NCI-H187 (cell line): ENCODE measurements at regions not wholly inside any gene's neighbourhood (a gene's known extent, or its start where the extent isn't known, plus 50 kb on each side); places are given as distances from the start of the nearest gene placed in this dataset.
"Not testable (repeated sequence)": the region's sequence is repeated elsewhere in the genome, so short reads cannot be mapped to it uniquely, and the experiment has no call there.

Source experiments
- DNase-seq, 2 experiments: peaks; one replicate each; lab custom pipeline; 2025; lab: John Stamatoyannopoulos, UW

DNA sequence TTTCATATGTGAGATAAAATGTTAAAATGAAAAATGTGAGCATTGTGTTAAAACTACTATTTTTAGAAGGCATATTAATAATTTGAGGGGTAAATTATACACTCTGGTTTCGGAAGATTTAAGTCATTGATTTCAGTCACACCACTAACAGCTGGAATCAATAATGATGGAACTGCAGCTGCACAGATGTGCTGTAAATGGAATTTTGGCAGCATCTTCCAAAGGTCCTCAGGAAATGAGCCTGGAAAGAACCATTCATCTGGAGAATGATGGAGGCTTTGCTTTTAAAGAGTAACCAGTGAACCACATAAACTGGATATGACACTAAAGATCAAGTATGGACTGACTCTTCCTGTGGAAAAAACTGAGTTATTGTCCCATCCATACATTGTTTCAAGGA lies 759.0 kb upstream of the EPHA5 start:
- no peak for DNase-seq

DNA sequence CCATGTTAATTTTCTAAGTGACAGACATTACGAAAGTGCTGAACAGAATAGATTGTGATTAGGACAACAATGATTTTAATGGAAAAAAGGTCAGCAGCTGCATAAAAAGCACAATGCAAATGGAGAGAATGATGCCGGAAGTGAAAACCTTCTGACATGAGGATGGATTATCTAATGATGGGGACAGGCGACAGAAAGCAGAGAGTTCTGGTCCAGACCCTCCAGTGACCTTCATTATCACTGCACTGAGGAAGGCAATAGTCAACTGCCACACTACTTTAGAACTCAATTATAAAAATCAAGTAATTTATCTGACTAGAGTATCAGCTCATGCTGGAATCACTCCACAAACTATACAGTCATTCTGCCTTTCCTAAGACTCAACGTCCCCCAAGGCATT lies 746.1 kb upstream of the EPHA5 start:
- no peak for DNase-seq

DNA sequence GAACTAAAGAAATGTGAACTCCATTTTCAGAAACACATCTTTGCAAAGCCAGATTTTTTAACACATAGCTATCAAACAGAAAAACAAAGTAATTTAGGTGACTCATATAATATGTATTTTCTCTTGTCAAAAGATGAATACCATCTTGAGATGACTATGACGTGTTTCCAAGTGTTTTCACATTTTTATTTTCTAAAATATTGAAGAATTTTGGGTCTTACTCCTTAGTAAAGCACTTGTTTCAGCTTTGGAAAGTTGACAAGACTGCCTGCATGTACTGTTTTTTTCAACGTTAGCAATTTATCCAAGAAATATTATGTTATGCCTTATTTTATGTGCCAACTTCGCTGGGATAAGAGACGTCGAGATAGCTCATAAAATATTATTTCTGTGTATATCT lies 733.9 kb upstream of the EPHA5 start:
- DNase-seq, result no peak

DNA sequence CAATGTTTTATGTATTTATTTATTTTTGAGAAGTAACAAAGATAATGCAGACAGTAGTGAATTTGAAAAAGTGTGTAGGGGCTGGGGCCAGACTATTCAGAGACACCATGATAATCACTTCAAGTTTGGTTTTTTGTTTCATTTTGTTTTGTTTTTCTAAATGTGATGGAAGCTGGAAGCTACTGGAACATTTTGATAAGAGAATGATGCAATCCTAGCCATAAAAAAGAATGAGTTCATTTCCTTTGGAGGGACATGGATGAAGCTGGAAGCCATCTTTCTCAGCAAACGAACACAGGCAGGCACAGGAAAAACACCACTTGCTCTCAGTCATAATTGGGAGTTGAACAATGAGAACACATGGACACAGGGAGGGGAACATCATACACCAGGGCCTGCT lies 706.6 kb upstream of the EPHA5 start:
- no peak for DNase-seq

DNA sequence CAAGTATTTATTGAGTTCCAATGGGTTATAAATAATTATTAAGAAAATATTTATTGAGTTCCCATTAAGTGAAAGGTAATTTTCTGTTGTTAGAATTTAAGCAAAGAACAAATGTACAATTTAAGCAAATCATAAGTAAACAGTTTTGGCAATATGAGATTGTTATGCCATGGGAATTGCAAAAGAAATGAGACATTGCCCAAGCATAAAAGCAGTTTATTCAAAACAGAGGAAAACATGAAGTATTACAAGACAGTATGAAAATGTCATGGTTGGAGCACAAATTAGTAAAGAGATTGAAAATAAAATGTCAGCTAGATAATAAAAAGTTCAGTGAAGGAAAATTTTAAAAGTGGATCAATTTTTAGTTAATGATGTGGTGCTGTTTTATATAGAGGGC lies 706.1 kb upstream of the EPHA5 start:
- DNase-seq, result no peak

DNA sequence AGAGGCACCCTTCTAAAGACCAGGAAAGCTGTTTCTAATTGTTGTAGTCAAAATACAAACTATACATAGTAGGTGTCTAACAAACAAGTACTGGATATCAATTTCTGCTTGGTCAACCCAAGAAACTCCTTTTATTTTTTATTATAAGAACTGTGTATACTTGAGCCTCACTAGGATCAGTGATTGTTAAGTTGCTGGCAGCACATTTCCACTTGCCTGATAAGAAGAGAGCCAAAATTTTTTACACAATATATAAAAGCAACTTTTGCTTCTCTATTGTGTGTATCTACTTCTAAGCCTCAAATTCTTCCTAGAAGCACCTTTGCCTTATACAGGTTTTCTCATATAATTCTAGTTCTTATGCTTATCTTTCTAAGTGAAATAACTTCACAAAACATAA lies 703.0 kb upstream of the EPHA5 start:
- no peak for DNase-seq

DNA sequence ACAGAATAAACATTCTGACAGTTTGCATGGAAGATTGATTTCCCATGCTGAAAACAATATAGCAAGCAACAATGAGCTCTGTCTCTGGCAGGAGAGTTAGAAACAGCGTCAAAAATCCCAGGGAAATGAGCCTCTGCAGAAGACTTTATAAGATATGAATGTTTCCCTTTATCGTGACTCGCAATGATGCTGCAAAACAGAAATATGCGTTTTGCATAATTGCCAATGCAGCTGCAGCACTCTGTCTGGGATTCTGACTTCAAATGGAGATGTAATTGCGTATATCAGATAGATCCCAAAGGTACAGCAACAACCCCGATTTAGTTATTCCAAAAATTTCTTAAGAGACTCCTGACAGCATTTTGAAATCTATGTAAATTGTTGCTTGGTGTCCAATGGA lies 702.4 kb upstream of the EPHA5 start:
- no peak for DNase-seq

DNA sequence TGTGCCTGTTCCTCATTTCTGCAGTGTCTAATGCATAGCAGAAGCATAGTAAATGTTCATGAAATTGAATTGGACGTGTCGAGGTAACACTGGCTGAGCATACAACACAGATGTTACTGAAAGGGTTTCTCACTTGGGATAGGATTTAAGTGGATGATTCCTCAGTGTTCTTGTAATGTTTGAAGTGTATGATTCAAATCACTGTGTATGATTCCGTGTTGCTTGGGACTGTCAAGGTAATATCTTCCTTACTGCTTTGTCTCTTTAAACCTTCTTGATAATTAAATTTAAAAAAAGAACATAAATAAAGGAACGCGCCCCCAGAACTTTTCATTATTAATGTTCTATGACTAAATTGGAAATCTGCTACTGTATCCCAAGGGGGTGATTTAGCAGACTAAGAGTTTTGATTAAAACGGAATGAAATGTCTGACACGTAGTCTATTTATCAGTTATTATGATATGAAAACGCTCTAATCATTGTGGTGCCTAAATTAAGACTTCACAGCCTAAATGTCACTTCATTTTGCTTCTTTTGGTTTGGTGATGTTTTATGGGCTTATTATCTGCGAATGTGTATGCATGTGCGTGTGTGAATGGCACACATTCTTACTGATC lies 696.9 kb upstream of the EPHA5 start:
- DNase-seq, result no peak

DNA sequence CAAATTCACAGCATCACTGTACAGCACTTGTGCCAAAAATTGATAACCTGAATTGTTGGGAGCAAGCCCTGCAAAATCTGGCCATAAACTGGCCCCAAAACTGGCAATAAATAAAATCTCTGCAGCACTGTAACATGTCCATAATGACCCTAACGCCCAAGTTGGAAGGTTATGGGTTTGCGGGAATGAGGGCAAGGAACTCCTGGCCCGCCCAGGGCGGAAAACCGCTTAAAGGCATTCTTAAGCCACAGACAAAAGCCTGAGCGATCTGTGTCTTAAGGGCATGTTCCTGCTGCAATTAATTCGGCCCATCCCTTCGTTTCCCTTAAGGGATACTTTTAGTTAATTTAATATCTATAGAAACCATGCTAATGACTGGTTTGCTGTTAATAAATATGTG lies 690.1 kb upstream of the EPHA5 start:
- not testable (repeated sequence) for DNase-seq

DNA sequence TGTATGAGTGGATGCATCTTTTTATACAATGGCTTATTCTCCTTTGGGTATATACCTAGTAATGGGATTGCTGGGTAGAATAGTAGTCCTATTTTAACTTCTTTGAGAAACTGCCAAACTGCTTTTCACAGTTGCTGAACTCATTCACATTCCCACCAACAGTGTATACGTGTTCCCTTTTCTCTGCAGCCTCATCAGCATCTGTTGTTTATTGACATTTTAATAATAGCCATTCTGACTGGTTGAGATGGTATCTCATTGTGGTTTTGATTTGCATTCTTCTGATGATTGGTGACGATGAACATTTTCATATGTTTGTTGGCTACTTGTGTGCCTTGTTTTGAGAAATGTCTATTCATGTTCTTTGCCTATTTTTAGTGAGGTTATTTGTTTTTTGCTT lies 687.0 kb upstream of the EPHA5 start:
- DNase-seq, result no peak

DNA sequence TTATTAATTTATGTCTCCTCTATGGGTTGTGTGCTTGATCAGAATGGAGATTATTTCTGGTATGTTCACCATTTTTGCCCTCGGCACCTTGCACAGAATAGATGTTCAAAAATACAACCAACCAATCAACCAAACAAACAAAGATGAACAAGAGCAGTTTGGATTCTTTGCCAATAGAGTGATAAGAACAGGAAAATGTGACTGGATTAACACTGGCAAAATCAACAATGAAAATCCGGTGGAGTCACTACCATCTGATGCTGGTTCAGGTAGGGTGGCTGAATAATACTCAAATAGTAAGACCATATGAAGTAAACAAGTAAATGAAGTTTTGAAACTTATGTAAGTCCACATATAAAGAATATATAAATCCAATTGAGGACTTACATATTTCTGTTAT lies 685.0 kb upstream of the EPHA5 start:
- no peak for DNase-seq

DNA sequence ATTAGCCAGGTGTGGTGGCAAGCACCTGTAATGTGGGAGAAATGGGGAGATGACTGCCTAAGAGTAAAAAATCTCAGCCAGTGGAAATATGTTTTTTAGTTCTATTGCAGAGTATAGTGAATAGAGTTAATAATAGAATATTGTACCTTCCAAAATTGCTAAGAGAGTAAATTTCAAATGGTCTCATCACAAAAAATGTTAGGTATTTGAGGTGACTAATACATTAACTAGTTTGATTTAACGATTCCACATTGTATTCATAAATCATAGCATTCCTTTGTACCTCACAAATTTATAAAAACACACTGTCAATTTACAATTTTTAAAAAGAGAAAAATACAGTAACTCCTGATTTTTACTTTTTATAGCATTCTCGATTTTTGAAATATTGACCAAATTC lies 681.5 kb upstream of the EPHA5 start:
- no peak for DNase-seq

DNA sequence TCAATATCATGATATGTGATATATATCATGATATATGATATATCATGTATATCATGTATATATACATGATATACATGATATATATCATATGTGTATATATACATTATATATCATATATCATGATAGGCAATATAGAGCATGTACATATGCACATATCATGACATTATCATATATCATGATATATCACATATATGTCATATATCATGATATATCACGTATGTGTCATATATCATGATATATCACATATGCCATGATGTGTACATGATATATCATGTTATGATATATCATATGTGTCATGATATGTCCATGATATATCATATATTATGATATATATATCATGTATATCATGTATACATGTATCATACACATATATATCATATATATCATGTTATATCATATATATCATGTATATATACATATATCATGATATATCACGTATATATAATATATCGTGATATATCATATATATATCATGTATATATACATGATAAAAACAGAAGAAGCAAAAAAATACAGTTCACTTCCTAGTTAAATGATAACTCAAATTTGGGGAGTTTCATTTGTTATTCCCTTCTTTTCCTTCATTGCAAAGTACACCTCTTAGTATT lies 670.1 kb upstream of the EPHA5 start:
- DNase-seq, result no peak

DNA sequence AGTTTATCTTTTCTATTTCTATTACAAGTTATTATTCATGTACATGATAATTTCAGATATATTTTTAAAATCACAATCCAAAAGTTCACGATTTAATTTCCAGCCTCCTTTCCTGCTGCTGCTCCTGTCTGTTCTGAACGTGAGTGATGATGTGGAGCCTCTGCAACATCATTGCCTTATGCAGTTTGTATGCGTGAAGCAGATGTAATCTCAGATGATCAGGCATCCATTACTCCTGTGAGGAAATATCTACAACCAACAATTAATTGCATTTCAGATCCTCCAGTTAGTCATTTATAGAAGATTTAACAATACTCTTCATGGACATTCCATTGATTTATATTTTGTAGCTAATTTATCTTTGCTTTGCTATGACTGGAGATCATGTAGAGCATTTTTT lies 668.7 kb upstream of the EPHA5 start:
- DNase-seq, result no peak

DNA sequence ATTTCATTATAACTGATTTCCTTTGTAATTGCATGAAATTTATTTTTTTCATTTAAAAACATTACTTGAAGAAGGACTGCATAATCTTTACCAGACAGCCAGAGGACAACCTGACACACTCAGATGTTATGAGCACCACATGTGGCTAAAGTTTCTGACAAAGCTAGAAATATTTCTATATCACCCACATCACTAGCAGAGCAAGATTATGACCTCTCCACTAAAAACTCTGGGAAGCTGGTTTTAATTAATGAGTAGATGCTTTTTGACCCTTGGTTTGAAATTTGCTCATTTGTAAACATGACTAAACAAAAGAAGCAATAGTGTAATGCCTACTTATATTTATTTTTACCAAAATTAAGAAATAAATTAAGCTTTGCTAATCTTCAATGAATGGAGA lies 661.5 kb upstream of the EPHA5 start:
- DNase-seq, result no peak

DNA sequence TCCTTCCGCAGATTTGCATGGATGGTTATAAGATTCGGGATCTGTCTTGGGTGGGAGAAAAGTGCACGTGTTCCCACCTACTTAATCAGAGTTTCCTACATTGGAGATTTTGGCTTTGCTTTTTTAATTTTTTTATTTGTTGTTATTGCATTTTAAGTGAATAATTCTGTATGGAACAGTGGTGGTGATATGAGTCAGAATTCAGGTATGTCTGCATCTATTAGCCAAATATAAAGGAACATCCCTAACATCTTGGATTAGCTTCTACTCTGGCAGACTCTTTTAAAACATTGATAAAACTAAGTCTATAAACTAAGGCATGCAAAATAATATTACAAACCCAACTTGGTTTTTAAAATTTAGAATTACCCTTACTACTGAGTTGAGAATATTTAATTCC lies 659.8 kb upstream of the EPHA5 start:
- DNase-seq, result no peak

DNA sequence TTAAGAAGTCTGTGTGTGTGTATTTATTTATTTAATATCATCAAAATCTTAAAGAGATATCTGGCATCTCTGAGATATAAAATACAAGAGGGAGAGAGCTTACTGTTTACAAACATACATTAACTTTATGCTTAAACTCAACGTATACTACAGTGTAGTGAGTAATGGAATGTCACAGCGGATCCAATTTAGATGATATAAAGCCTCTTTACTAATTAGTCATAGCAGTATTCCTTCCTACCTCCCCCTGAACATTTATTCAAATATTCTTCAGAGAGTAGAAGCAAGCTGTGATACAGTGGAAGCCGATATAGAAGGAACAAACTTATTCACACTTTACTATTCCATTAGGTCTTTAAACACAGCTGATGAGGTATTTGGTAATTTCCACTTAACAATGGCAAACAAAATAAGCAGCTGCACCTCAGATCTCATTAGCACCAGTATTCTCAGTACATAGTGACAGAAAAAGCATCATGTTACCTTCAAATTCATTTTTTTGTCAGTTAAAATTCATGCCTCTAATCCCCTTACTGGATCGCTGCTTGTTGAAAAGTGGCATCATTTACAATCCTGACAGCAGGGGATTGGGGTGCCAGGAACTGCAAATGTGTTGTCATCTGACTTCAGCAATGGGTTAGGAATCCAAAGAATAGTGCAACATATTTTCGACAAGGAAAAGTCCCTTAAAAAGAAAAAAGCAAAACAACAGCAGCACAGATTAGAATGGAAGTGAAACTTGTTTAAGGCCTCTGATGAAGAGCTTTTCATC lies 658.7 kb upstream of the EPHA5 start:
- DNase-seq, result no peak

DNA sequence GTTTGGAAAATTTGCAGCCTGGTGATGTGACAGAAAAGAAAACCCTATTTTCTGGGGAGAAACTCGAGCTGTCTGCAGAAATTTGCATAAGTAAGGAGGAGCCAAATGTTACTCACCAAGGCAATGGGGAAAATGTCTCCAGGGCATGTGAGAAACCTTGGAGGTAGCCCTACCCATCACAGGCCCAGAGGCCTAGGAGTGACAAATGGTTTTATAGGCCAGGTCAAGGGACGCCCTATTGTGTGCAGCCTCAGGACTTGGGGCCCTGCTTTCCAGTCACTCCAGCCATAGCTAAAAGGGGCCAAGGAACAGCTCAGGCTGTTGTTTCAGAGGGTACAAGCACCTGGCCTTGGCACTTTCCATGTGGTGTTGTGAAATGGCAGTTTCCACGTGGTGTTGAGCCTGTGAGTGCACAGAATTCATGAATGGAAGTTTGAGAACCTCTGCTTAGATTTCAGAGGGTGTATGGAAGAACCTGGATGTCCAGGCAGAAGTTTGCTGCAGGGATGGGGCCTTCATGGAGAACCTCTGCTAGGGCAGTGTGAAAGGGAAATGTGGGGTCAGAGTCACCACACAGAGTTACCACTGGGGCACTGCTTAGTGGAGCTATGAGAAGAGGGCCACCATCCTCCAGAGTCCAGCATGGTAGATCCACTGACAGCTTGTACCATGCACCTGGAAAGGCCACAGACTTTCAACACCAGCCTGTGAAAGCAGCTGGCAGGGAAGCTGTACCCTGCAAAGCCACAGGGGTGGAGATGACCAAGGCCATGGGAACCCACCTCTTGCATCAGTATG lies 637.6 kb upstream of the EPHA5 start:
- no peak for DNase-seq

DNA sequence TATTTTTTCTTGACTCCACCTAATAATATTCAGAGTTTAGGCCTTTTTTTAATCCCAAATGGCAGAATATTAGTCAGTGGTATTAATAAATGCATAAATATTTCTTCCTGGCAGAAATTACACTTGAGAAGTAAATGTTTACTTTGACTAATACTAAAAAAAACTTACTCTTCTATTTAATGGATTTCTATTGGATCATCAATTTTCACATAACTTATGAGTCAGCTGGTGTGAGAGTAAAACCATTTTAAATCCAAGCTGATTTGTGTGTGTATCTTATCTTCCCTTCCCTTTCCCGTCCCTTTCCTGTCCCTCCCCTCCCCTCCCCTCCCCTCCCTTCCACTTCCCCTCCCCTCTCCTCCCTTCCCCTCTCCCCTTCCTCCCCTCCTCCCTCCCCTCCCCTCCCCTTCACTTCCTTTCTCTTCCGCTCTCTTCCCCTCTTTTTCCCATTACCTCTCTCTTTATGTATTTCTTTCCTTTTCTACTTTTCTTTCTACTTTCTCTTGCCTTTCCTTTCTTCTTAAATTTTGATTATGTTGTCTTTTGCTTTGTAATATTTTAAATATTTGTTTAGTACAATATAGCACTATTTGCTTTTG lies 630.1 kb upstream of the EPHA5 start:
- no peak for DNase-seq

DNA sequence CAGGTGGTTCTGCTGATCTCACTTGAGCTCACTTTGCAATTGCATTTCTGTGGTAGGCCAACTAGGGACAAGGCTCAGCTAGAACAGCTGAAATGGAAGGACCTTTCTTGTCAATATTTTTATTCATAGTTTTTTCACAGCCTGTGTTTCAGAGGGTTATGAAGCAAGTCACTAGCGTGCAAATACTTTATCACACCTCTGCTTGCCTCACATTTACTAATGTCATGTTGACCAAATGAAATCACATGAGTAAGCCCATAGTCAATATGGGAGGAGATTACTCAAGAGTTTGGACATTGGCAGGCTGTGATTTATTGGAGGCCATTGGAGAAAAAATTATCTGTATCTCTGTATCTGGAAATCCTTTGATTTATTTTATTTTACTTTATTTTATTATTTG lies 628.3 kb upstream of the EPHA5 start:
- no peak for DNase-seq

DNA sequence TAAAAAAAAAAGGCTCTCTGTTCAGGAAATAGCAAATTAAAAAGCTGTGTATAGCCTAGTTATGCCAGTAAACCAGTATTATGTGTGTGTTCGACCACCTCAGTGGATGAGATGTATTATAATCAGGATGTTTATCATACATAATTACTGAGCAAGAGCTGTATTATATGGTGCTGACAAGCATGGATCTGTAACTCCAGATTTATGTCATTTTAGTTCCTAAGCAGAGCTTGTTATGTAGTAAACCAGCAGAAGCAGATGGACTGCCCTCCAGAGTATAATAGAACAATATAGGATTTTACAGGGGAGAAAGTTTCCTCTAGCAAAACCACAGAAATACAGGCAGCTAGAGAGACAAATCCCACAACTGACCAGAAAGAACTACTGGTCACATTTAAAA lies 627.4 kb upstream of the EPHA5 start:
- no peak for DNase-seq

DNA sequence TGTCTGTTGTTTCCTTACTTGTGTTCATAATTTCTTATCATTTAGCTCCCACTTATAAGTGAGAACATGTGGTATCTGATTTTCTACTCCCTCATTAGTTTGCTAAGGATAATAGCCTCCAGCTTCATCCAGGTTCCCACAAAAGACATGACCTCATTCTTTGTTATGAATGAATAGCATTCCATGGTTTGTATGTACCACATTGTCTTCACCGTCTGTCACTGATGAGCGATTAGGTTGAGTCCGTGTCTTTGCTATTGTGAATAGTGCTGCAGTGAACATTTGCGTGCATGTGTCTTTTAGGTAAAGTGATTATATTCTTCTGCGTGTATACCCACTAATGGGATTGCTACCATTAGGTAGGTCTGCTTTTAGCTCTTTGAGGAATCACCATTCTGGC lies 624.3 kb upstream of the EPHA5 start:
- DNase-seq, result no peak
